ENCODE measurements at regions not wholly inside any gene's neighbourhood (a gene's known extent, or its start where the extent isn't known, plus 50 kb on each side); places are given as distances from the start of the nearest gene placed in this dataset.

GRCh38 chr6:145486306-145486705 is 249.0 kb downstream of the EPM2A start:
- in situ Hi-C loops (cut with HindIII; ENCODE audit: low pct_unique_long_range_greater_than_20kb, low sequenced_read_pairs), result no loop called here
- Histone ChIP-seq H3K9me3 (ENCODE audit: control insufficient read depth, insufficient read depth, low read depth, low read length) (peaks cover 14% of the 10 kb centered on the region; the same call in 1 of the 2 replicates), H3K27ac (ENCODE audit: low read length) (no peak overlapping the region), H3K4me1 (ENCODE audit: control insufficient read depth, insufficient read depth, low read length) (peaks cover 21% of the 10 kb centered on the region), H3K36me3 (ENCODE audit: control insufficient read depth, insufficient read depth, low read length) (no peaks in the 10 kb centered on the region), H3K4me3 (ENCODE audit: low read depth in 2 of 2, low read length in 2 of 2) (no peak overlapping the region), H3K27me3 (ENCODE audit: control insufficient read depth, insufficient read depth, low read length) (no peaks in the 10 kb centered on the region)
- no TSS peak for BruUV-seq (replicated peaks)
- DNase-seq (ENCODE audit: low read depth, low spot score) (no peak), ATAC-seq (no peak)
- POLR2A ChIA-PET, result no interaction called here
- intact Hi-C loops (cut with micrococcal nuclease; ENCODE audit: unreplicated experiment), result no loop called here
- CTCF ChIA-PET, result no interaction called here
- no peak for TF ChIP-seq TCF7L2 (IDR thresholded peaks at IDR 0.05; ENCODE audit: low read depth, low read length)
- no peak for TF ChIP-seq POLR2AphosphoS5 (IDR thresholded peaks at IDR 0.05; ENCODE audit: low read depth, low read length)
- no peak for TF ChIP-seq REST (IDR thresholded peaks at IDR 0.05; ENCODE audit: insufficient read depth in 1 of 2, low read depth in 2 of 2, low read length in 1 of 2)
- TF ChIP-seq SIN3A (IDR thresholded peaks at IDR 0.05; ENCODE audit: borderline replicate concordance, insufficient read depth, low read depth, low read length), result no peak
- no peak for TF ChIP-seq CTCF (IDR thresholded peaks at IDR 0.05)

- Histone ChIP-seq H3K27me3 (ENCODE audit: control insufficient read depth, insufficient read depth, low read length) (no peaks in the 10 kb centered on the region), H3K36me3 (ENCODE audit: control insufficient read depth, insufficient read depth, low read length) (no peaks in the 10 kb centered on the region), H3K4me1 (ENCODE audit: control insufficient read depth, insufficient read depth, low read length) (no peaks in the 10 kb centered on the region), H3K27ac (ENCODE audit: low read length) (no peak overlapping the region), H3K9me3 (ENCODE audit: control insufficient read depth, insufficient read depth, low read depth, low read length) (peaks cover 10% of the 10 kb centered on the region; the same call in 1 of the 2 replicates), H3K4me3 (ENCODE audit: low read depth in 2 of 2, low read length in 2 of 2) (no peak overlapping the region)
- ATAC-seq (no peak), DNase-seq (ENCODE audit: low read depth, low spot score) (no peak)
- TF ChIP-seq TCF7L2 (IDR thresholded peaks at IDR 0.05; ENCODE audit: low read depth, low read length), result no peak
- no peak for TF ChIP-seq REST (IDR thresholded peaks at IDR 0.05; ENCODE audit: insufficient read depth in 1 of 2, low read depth in 2 of 2, low read length in 1 of 2)
- no peak for TF ChIP-seq SIN3A (IDR thresholded peaks at IDR 0.05; ENCODE audit: borderline replicate concordance, insufficient read depth, low read depth, low read length)
- no peak for TF ChIP-seq CTCF (IDR thresholded peaks at IDR 0.05)
- no peak for TF ChIP-seq POLR2AphosphoS5 (IDR thresholded peaks at IDR 0.05; ENCODE audit: low read depth, low read length)
- intact Hi-C loops (cut with micrococcal nuclease; ENCODE audit: unreplicated experiment), result no loop called here
- ChIA-PET CTCF (no interaction called here), POLR2A (no interaction called here)
- in situ Hi-C loops (cut with HindIII; ENCODE audit: low pct_unique_long_range_greater_than_20kb, low sequenced_read_pairs), result no loop called here
- BruUV-seq (replicated peaks), result no TSS peak
Observed at GRCh38 chr6:145489583-145489982, 245.7 kb downstream of the EPM2A start.
